HL-60 (cell line): ENCODE measurements at regions not wholly inside any gene's neighbourhood (a gene's known extent, or its start where the extent isn't known, plus 50 kb on each side); places are given as distances from the start of the nearest gene placed in this dataset.

ENCODE experiments used
- POLR2AphosphoS5 ChIP-seq: IDR thresholded peaks from 2 replicates; pipeline ENCODE4 v1.6.1; 2012; ENCODE audit warnings: low read depth
- SPI1 ChIP-seq: IDR thresholded peaks from 2 replicates; pipeline ENCODE4 v1.6.1; 2012; ENCODE audit warnings: low read depth, mild to moderate bottlenecking, borderline replicate concordance
- TF ChIP-seq, protein P1 (sequence below): IDR thresholded peaks from one replicate; pipeline ENCODE4 v1.5.1; 2011; ENCODE audit warnings: low read length, control low read depth, inconsistent platforms; ENCODE audit not compliant: insufficient read depth
- TF ChIP-seq, protein P2 (sequence below): IDR thresholded peaks from 2 replicates; pipeline ENCODE4 v1.6.1; 2012; ENCODE audit warnings: low read depth; ENCODE audit not compliant: insufficient replicate concordance

DNA sequence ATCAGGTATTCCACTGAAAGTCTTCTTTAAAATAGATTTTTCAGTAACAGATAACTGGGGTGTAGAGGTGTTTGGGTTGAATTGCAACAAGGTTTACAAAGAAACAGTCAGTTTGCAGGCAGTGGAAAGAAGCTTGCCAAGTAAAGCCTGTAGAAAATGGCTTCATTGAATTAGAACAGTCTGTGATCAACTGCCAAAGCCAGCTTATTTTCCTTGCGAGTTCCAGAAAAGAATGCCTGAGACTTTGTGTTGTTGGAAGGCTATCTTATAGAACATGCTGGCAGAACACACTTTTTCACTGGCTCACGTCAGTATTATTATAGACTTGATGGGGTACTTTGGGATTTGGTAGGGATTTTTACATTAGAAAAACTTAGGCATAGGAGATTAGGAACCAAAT lies 601.0 kb downstream of the XIRP2 start:
- TF ChIP-seq, protein P1, sequence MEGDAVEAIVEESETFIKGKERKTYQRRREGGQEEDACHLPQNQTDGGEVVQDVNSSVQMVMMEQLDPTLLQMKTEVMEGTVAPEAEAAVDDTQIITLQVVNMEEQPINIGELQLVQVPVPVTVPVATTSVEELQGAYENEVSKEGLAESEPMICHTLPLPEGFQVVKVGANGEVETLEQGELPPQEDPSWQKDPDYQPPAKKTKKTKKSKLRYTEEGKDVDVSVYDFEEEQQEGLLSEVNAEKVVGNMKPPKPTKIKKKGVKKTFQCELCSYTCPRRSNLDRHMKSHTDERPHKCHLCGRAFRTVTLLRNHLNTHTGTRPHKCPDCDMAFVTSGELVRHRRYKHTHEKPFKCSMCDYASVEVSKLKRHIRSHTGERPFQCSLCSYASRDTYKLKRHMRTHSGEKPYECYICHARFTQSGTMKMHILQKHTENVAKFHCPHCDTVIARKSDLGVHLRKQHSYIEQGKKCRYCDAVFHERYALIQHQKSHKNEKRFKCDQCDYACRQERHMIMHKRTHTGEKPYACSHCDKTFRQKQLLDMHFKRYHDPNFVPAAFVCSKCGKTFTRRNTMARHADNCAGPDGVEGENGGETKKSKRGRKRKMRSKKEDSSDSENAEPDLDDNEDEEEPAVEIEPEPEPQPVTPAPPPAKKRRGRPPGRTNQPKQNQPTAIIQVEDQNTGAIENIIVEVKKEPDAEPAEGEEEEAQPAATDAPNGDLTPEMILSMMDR, result no peak
- TF ChIP-seq, protein P2, sequence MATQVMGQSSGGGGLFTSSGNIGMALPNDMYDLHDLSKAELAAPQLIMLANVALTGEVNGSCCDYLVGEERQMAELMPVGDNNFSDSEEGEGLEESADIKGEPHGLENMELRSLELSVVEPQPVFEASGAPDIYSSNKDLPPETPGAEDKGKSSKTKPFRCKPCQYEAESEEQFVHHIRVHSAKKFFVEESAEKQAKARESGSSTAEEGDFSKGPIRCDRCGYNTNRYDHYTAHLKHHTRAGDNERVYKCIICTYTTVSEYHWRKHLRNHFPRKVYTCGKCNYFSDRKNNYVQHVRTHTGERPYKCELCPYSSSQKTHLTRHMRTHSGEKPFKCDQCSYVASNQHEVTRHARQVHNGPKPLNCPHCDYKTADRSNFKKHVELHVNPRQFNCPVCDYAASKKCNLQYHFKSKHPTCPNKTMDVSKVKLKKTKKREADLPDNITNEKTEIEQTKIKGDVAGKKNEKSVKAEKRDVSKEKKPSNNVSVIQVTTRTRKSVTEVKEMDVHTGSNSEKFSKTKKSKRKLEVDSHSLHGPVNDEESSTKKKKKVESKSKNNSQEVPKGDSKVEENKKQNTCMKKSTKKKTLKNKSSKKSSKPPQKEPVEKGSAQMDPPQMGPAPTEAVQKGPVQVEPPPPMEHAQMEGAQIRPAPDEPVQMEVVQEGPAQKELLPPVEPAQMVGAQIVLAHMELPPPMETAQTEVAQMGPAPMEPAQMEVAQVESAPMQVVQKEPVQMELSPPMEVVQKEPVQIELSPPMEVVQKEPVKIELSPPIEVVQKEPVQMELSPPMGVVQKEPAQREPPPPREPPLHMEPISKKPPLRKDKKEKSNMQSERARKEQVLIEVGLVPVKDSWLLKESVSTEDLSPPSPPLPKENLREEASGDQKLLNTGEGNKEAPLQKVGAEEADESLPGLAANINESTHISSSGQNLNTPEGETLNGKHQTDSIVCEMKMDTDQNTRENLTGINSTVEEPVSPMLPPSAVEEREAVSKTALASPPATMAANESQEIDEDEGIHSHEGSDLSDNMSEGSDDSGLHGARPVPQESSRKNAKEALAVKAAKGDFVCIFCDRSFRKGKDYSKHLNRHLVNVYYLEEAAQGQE, result no peak
- TF ChIP-seq POLR2AphosphoS5 (no peak), SPI1 (no peak)
